GM18870 (cell line): ENCODE measurements at regions not wholly inside any gene's neighbourhood (a gene's known extent, or its start where the extent isn't known, plus 50 kb on each side); places are given as distances from the start of the nearest gene placed in this dataset.

Experiments used
- ATAC-seq: cut with Tn5 transposase; IDR thresholded peaks from one replicate; pipeline ENCODE4 v1.9.1; 2021; ENCODE audit warnings: moderate library complexity; ENCODE audit not compliant: unreplicated experiment

DNA sequence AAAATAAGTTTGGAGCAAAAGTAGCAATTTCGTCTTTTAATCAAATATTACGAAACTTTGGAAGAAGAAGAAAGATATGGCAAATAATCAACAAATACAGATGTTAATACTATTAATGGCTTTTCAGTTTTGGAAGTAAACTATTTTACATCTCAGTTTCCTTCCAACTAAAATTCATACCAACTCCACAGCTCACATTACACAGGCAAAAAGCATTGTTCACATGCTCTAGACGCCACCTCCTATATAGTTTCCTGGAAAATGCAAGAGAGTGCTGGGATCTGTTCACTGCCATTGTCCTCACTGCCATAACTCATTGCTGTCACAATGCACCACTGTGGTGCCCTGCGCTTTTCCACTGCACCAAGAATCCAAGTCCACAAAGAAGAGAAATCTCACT is 149.0 kb upstream of the FTMT start:
- no peak for ATAC-seq

DNA sequence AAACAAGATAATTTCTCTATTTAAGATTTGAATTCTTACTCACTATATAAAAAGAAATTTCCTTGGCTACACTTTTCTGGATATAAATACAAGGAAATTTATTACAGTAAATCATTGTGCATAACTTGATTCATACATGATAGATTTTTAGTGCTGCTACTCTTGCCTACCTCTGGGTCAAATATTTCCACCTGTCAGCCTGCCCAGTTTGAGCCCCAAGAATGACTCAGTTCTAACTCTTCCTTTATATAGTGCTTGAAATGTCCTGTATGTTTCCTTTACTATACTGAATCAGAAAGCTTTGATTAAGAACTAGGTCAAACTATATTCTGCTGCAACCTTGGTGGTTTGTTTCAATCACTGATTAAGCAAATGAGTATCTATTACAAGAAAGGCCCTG is 147.4 kb upstream of the FTMT start:
- ATAC-seq, result no peak

DNA sequence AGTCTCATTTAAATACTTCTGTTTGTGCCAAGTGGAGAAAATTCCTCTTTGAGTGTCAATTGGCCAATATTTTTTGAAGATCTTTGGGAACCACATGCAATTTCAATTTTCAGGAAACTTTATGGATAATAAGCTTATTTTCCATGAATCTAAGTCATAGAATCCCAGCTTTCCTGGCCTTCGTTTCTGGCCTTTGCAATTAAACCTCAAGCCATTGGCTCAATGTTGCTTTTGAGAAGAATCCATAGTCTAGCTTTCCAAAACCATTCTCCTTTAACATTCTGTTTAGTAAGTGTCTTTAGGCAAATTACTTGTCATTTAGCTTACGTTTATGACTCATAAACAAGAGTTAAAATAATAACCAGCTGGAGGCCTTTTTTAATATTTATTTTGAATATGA is 145.0 kb upstream of the FTMT start:
- no peak for ATAC-seq

DNA sequence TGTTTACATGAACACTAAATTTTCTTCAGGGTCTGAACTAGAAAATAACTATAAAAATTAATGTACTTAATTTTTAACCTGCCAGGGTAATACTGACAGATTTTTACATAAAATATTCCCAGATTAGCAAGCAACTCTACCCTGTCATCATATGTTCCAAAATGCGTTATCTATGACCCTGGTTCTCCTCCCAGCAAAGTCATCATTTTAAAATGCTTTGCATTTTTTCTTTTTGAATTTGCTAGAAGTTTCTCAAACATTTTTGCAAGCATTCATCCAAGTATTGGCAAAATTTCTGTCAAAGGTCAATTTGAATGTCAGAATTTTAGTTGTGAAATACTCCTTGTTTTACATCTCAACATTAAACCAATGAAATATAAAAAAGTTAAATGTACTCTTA is 144.5 kb upstream of the FTMT start:
- ATAC-seq, result no peak

DNA sequence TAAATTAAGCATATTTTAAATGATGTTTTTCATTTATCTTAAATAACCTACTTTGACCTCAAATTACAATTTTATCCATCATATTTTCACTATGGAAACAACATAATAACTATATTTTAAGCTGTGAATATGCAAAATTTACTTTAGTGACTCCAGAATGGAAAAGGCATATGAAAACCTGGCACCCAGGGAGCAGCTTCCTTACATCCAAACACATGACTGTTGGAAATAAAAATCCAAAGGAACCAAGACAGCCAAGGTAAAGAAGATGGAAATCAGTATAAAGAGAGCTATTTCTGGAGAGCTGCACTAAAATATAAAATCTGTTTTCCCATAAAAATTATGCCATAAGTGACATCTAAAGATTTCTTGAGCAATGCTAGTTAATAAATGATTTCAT is 140.3 kb upstream of the FTMT start:
- ATAC-seq, result no peak

DNA sequence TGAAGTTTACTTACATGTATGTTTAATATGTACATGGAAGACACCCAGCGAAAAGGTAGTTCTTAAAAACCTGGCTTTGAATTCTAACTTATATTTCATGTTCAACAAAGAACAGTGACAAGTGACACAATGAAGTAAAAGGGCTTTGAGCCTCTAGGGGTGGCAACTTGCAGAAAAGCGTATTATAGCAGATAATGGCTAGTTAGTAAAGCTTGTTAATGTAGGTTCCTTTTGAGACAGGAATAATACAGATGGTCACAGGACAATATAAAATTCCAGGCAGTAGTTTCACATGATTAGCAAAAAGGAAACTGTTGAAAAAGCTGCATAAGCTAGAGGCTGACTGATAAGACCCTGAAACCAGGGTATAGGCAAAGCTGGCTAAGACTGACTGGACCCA is 132.4 kb upstream of the FTMT start:
- no peak for ATAC-seq

GRCh38 chr5:121725450-121725849 is 126.2 kb upstream of the FTMT start:
- no peak for ATAC-seq

DNA sequence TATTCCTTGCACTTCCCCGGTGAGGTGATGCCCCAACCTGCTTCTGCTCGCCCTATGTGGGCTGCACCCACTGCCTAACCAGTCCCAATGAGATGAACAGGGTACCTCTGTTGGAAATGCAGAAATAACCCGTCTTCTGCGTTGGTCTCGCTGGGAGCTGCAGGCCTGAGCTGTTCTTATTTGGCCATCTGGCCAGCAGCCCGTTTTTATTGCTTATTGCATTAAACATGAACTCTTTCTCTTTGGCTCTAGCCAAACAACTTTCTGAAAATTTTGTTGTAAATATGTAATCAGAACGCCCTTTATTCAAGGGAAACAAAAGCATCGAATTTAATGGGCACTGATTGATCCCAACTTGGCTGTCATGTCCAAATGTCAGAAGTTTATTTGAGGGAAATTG is 124.7 kb upstream of the FTMT start:
- ATAC-seq, result no peak

GRCh38 chr5:121731377-121731776 is 120.3 kb upstream of the FTMT start:
- ATAC-seq, result no peak

DNA sequence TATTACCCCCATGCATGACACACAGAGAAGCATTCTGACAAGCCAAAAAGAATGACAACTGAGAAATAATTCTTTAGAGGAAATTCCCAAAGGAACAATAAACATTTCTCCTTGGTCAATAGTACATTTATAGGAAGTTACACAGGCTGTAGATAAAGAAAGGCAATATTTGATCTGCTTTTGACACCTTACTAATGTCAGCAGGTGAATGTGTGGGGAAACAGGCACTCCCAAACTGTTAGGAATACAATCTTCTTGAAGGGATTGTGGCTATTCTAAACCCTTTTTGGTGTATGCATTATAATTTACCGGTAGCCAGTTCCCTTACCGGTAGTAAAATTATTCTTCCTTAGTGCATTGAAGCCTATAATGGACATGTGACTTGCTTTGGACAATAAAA is 116.1 kb upstream of the FTMT start:
- no peak for ATAC-seq

DNA sequence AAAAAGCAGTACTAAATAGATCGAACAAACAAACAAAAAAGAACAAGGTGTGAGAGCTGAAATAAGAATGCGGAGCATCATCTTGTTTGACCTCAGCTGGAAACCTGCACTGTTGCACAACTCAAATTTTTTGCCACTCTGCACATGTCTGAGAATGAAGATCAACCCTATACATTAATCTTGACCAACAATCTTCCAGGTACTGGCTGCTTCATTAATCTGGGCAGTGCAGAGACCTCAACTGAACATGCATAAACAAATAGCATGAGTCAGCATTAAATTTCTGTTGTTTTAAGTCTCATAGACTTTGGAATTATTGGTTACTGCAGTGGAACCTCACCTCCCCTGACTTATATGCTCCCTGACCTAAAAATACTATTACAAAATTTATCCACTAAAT is 114.6 kb upstream of the FTMT start:
- no peak for ATAC-seq

DNA sequence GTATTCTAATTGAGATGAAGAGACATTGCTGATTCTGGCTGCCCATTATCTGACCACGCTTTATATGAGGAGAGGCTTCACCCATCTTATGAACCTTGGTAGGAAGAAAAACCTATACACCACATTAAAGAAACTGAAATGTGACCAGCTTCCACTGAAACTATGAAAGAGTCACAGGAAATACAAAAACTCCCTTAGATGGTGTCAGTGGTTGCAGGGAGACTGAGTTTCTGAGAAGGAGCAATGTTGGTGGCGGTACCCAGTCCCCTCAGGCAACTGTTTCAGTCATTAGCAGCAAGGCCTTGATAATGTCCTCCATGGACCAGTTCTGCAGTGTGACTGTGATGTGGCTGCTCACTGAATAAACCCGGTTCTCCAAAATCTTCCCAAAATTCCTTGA is 110.5 kb upstream of the FTMT start:
- no peak for ATAC-seq

DNA sequence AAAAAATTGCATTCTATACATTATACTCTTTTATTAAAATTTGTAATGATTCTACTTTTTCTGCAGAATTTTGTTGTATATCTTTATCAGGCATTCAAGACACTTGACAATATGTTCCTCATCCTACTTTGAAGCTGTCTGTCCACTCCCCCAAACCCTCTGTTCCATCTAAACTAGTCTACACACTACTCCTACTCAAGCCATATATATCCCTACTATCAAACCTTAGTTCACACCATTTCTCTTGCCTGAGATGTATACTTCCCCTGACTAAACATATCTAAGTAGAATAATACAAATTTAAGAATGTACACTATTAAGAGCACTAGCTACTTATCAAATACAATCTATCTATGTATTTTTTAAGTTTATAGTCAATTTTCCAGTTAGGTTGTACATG is 107.1 kb upstream of the FTMT start:
- no peak for ATAC-seq

GRCh38 chr5:121745407-121745806 is 106.3 kb upstream of the FTMT start:
- ATAC-seq, result no peak

DNA sequence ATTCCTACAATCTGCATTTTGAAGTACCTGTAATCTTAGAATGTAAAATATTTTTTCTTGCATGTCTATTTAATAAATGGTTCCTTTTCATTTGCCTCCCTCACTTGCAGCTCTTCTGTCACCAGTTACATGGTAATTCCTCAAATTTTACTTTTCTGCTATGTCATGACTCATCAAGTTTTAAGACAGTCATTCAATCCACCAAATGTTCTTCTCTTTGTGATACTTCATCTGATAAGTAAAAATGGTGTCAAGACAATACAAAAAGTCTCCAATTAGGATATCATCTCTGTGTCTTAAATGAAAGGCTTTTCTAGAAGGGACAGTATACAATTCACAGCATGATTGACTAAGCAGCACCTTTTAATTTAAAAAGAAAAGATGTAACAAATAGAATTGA is 104.9 kb upstream of the FTMT start:
- no peak for ATAC-seq

DNA sequence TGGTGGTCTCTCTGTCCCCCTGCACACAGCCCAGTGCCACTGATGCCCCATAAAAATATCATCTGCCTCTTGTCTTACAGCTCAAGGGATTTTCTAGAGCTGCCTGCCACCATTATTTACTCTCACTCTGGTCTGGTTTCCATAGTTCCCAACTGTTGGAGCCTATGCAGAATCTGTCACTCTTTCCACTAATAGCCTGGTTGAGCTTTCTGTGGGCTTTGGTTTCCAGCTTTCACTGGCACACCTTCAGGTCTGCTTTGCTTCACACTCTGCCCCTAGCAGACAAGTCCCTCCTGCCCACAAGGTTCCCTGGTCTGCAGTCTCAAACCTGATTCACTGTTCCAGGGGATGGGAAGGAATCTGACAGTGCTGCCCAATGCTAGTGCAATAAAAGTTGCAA is 103.0 kb upstream of the FTMT start:
- ATAC-seq, result no peak

- ATAC-seq, result no peak
Measured at GRCh38 chr5:121752149-121752548, 99.5 kb upstream of the FTMT start.

DNA sequence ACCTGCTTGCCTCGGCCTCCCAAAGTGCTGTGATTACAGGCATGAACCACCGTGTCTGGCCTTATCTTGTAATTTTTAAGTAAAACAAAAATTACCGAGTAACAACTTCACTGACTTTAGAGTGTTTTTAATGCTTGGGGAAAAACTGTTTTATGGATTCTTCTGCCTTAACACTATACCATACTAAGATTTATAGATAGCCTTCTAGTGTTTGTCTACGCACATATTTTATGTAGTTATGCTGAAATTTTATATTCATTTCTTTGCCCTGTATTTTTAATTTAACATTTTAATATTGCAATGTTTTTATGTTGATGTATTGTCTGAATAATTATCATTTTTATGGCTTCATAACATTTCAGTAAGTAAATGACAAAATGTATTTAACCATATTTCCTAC is 96.4 kb upstream of the FTMT start:
- no peak for ATAC-seq

DNA sequence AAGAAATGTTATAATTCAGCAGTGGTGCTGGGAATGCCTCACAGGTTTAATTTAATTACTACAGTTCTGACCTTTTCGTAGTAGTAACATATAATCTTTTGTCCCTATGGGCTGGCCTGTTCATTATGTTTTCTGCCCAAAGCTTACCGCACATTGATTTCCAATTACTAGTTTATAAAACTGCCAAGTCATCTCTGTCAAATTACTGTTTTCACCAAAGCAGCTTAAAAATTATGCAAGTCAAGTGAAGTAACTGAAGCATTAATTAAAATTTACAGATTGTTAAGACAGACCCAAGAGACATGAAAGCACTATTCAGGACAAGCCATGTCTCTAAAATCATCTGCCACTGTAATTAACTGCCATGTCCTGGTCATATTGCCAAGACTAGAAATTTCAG is 93.9 kb upstream of the FTMT start:
- no peak for ATAC-seq

GRCh38 chr5:121758615-121759014 is 93.1 kb upstream of the FTMT start:
- ATAC-seq, result no peak

DNA sequence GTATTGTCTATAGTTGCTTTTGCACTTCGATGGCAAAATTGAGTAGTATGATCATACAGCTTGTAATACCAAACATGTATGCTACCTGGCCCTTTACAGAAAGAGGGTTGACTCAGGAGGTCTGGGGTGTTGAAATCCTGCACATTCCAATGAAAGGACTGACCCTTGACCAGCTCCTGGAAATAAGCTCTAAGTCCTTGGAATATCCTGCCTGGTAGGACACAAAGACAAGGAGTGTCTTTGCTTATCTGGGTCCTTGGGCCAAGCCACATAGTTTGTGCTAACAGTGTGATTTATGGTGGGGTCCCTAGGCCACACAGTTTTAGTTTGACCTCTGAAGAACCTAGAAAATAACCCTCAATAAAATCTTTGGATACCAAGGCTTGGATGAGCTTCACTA is 89.3 kb upstream of the FTMT start:
- no peak for ATAC-seq

DNA sequence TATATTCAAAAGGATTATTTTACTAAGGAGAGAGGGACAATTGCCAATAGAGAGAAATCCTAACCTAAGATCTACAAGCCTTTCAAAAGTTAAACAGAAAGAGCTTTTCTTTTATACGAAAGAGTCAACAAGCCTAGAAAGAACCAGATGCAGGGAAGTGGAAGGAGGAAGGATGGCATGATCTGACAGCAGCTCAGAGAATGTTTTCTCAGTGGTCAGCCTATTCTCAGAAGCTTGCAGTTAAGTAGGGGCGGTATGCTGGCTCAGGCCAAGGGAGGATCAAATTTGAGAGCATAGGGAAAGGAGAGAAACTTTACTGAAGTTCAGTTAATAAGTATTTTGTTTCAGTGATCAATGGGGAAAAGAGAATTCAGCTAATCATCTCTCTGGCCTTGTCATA is 88.0 kb upstream of the FTMT start:
- ATAC-seq, result no peak

DNA sequence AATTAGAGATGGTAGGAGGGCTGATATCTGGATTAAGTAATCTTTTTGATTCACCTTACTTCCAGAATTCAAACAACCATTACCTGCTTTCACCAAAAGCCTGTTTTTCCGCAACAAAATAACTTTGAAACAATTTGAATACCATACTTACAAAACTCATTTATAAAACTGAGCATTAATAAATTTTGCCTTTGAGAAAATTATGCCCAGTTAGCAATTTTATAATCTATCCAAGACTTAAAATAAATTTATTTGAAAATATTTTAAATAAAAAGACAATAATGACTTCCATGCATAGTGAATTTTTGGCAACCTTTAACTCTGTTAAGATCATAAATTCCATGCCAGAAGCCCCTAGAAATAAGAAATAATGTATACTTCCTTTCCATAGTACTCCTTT is 71.3 kb upstream of the FTMT start:
- no peak for ATAC-seq

- no peak for ATAC-seq
Measured at GRCh38 chr5:121783700-121784099, 68.0 kb upstream of the FTMT start.
